H1 (cell line): ENCODE measurements at regions not wholly inside any gene's neighbourhood (a gene's known extent, or its start where the extent isn't known, plus 50 kb on each side); places are given as distances from the start of the nearest gene placed in this dataset.

Experiments used
- CTCF ChIA-PET: fragments of 300-600 bp; sonication (Branson Sonifier 250); formaldehyde crosslinking; loops from one replicate; lab custom pipeline; 2021; ENCODE audit not compliant: partially characterized antibody; lab: Charles Lee
- POLR2A ChIA-PET: fragments of 300-600 bp; sonication (Branson Sonifier 250); formaldehyde crosslinking; loops from one replicate; lab custom pipeline; 2021; ENCODE audit warnings: inconsistent platforms; ENCODE audit not compliant: partially characterized antibody; lab: Charles Lee
- DNase-seq, 2 experiments: peaks; one replicate each; pipeline versions ENCODE4 v3.0.0 to v3.0.0-alpha.2; 2010 to 2022; ENCODE audit warnings: low spot score in 2 of 2, low read depth in 1 of 2, mixed read lengths in 1 of 2
- FAIRE-seq: peaks from 2 replicates; lab custom pipeline; 2011; peaks lifted over from hg19 to GRCh38; lab: Jason Lieb, UNC
- H2AFZ ChIP-seq: 2 replicates; pipeline ENCODE4 v1.8.1; 2012; ENCODE audit warnings: low read length, inconsistent platforms
- H2AK5ac ChIP-seq: 2 replicates; pipeline ENCODE4 v1.6.1; 2013; ENCODE audit warnings: low read depth, low read length
- H2BK120ac ChIP-seq: replicated peaks from 2 replicates; pipeline ENCODE3; 2013; ENCODE audit warnings: low read depth, low read length, inconsistent platforms
- H2BK12ac ChIP-seq: 2 replicates; pipeline ENCODE4 v1.6.1; 2013; ENCODE audit warnings: low read depth, low read length
- H2BK15ac ChIP-seq: 2 replicates; pipeline ENCODE4 v1.6.1; 2013; ENCODE audit warnings: low read length
- H2BK20ac ChIP-seq: 2 replicates; pipeline ENCODE4 v1.6.1; 2013; ENCODE audit warnings: low read length
- H2BK5ac ChIP-seq: 2 replicates; pipeline ENCODE4 v1.6.1; 2013; ENCODE audit warnings: low read depth, low read length
- H3K14ac ChIP-seq: 2 replicates; pipeline ENCODE4 v1.6.1; 2013; ENCODE audit warnings: inconsistent platforms; ENCODE audit not compliant: insufficient read length
- H3K18ac ChIP-seq: 2 replicates; pipeline ENCODE4 v1.6.1; 2013; ENCODE audit warnings: low read length; ENCODE audit errors: extremely low read depth
- H3K23ac ChIP-seq: 2 replicates; pipeline ENCODE4 v1.6.1; 2013; ENCODE audit warnings: inconsistent platforms; ENCODE audit not compliant: insufficient read length
- H3K23me2 ChIP-seq: 2 replicates; pipeline ENCODE4 v1.6.1; 2013; ENCODE audit warnings: low read depth, low read length
- H3K27ac ChIP-seq: 2 replicates; pipeline ENCODE4 v1.6.1; 2011; ENCODE audit warnings: low read depth, low read length, inconsistent platforms
- H3K27me3 ChIP-seq, 4 experiments: replicated peaks in 1 of 4; 1 replicate in 1 of 4; 2 replicates in 3 of 4; pipeline versions ENCODE4 v1.6.1 to v1.8.1; 2011 to 2013; ENCODE audit warnings: low read length in 3 of 4, mild to moderate bottlenecking in 3 of 4, inconsistent platforms in 2 of 4, mixed read lengths in 2 of 4, moderate library complexity in 1 of 4; ENCODE audit not compliant: control insufficient read depth in 3 of 4, insufficient read depth in 3 of 4; ENCODE audit errors: extremely low read depth in 1 of 4
- H3K36me3 ChIP-seq, 4 experiments: 2 replicates each; pipeline versions ENCODE4 v1.6.1 to v1.8.1; 2011 to 2013; ENCODE audit warnings: mild to moderate bottlenecking in 4 of 4, low read length in 3 of 4, moderate library complexity in 2 of 4, control low read depth in 1 of 4, inconsistent platforms in 1 of 4; ENCODE audit not compliant: insufficient read depth in 4 of 4, control insufficient read depth in 2 of 4
- H3K4ac ChIP-seq: replicated peaks from 2 replicates; pipeline ENCODE3; 2013; ENCODE audit warnings: low read length, low read depth, mixed read lengths, inconsistent platforms; ENCODE audit not compliant: insufficient read length
- H3K4me1 ChIP-seq, 4 experiments: replicated peaks in 1 of 4; 1 replicate in 1 of 4; 2 replicates in 3 of 4; pipeline versions ENCODE4 v1.6.1 to v1.8.1; 2011 to 2013; ENCODE audit warnings: low read length in 3 of 4, inconsistent platforms in 2 of 4, mixed read lengths in 1 of 4; ENCODE audit not compliant: insufficient read depth in 4 of 4, control insufficient read depth in 3 of 4
- H3K4me2 ChIP-seq, 2 experiments: 2 replicates each; pipeline versions ENCODE4 v1.6.1 to v1.8.1; 2011 to 2013; ENCODE audit warnings: low read depth in 2 of 2, low read length in 2 of 2, control low read depth in 1 of 2, inconsistent platforms in 1 of 2, mild to moderate bottlenecking in 1 of 2; ENCODE audit not compliant: insufficient read depth in 1 of 2
- H3K4me3 ChIP-seq, 4 experiments: fragments of 200-600, 300-600 bp in 1 of 4; sonication (generic), shearing (Covaris generic), sonication (Bioruptor Twin) in 1 of 4; 2 replicates each; pipeline versions ENCODE4 v1.5.1 to v1.8.1; 2011 to 2016; ENCODE audit warnings: low read length in 4 of 4, low read depth in 3 of 4, control low read depth in 2 of 4, inconsistent platforms in 2 of 4, mild to moderate bottlenecking in 2 of 4, mixed read lengths in 1 of 4, moderate library complexity in 1 of 4; ENCODE audit not compliant: insufficient read depth in 2 of 4; ENCODE audit errors: extremely low read depth in 1 of 4
- H3K56ac ChIP-seq: replicated peaks from 2 replicates; pipeline ENCODE3; 2013; ENCODE audit warnings: low read depth, mild to moderate bottlenecking, mixed read lengths, low read length, inconsistent platforms; ENCODE audit not compliant: insufficient read length
- H3K79me1 ChIP-seq: 2 replicates; pipeline ENCODE4 v1.6.1; 2013; ENCODE audit warnings: low read depth, low read length, control low read depth
- H3K79me2 ChIP-seq, 2 experiments: 2 replicates each; pipeline versions ENCODE4 v1.6.1 to v1.8.1; 2012 to 2013; ENCODE audit warnings: low read length in 2 of 2, mild to moderate bottlenecking in 2 of 2, inconsistent platforms in 1 of 2; ENCODE audit not compliant: insufficient read depth in 2 of 2, control insufficient read depth in 1 of 2
- H3K9ac ChIP-seq, 4 experiments: replicated peaks in 1 of 4; 1 replicate in 1 of 4; 2 replicates in 3 of 4; pipeline versions ENCODE4 v1.6.1 to v1.8.1; 2011 to 2013; ENCODE audit warnings: low read depth in 3 of 4, low read length in 3 of 4, control low read depth in 2 of 4, mild to moderate bottlenecking in 2 of 4, moderate library complexity in 2 of 4, inconsistent platforms in 1 of 4; ENCODE audit errors: extremely low read depth in 1 of 4
- H3K9me3 ChIP-seq, 2 experiments: 2 replicates each; pipeline versions ENCODE4 v1.6.1 to v1.8.1; 2012 to 2013; ENCODE audit warnings: mild to moderate bottlenecking in 2 of 2, moderate library complexity in 2 of 2, control low read depth in 1 of 2, inconsistent platforms in 1 of 2, low read depth in 1 of 2, low read length in 1 of 2, mixed read lengths in 1 of 2; ENCODE audit not compliant: insufficient read depth in 2 of 2
- H4K20me1 ChIP-seq, 2 experiments: replicated peaks in 1 of 2; 2 replicates each; pipeline versions ENCODE3 to v1.8.1; 2011 to 2013; ENCODE audit warnings: inconsistent platforms in 2 of 2, low read length in 2 of 2, mild to moderate bottlenecking in 1 of 2; ENCODE audit not compliant: insufficient read depth in 2 of 2, control insufficient read depth in 1 of 2
- H4K5ac ChIP-seq: 2 replicates; pipeline ENCODE4 v1.6.1; 2013; ENCODE audit warnings: low read length, low read depth, mixed read lengths, inconsistent platforms; ENCODE audit not compliant: insufficient read length
- H4K8ac ChIP-seq: 2 replicates; pipeline ENCODE4 v1.8.0; 2013; ENCODE audit warnings: mild to moderate bottlenecking, moderate library complexity, low read length, inconsistent platforms; ENCODE audit not compliant: insufficient read depth; ENCODE audit errors: extremely low read depth
- H4K91ac ChIP-seq: replicated peaks from 2 replicates; pipeline ENCODE3; 2013; ENCODE audit warnings: low read length, mixed read lengths, inconsistent platforms; ENCODE audit not compliant: insufficient read length
- CBX5 ChIP-seq: fragments of 300-800, 300-1000 bp; sonication (generic); IDR thresholded peaks from 2 replicates; pipeline ENCODE4 v1.7.1; 2016; ENCODE audit warnings: antibody characterized with exemption, low read length, low read depth
- CTBP2 ChIP-seq: IDR thresholded peaks from 2 replicates; pipeline ENCODE4 v1.7.0; 2011; ENCODE audit warnings: borderline replicate concordance, mild to moderate bottlenecking, moderate library complexity, mixed read lengths, low read length; ENCODE audit not compliant: insufficient read depth, insufficient read length
- GTF2F1 ChIP-seq: IDR thresholded peaks from 2 replicates; pipeline ENCODE4 v1.6.1; 2012; ENCODE audit warnings: low read depth, low read length, improper control_type of control experiment, borderline replicate concordance
- KDM4A ChIP-seq: IDR thresholded peaks from one replicate; pipeline ENCODE4 v1.7.1; 2012; ENCODE audit warnings: low read depth, mild to moderate bottlenecking, moderate library complexity, low read length, inconsistent platforms; ENCODE audit not compliant: severe bottlenecking
- RFX5 ChIP-seq: IDR thresholded peaks from 2 replicates; pipeline ENCODE4 v1.6.1; 2011; ENCODE audit warnings: low read depth, low read length, improper control_type of control experiment, borderline replicate concordance
- RNF2 ChIP-seq: fragments of 200-900, 300-1000 bp; sonication (generic); IDR thresholded peaks from 2 replicates; pipeline ENCODE4 v1.7.1; 2016; ENCODE audit warnings: borderline replicate concordance, low read depth, mild to moderate bottlenecking, antibody characterized with exemption, low read length; ENCODE audit not compliant: poor library complexity, severe bottlenecking; ENCODE audit errors: missing control alignments
- SP1 ChIP-seq: IDR thresholded peaks from 2 replicates; pipeline ENCODE4 v1.6.1; 2011; ENCODE audit warnings: low read depth, low read length
- TAF1 ChIP-seq: IDR thresholded peaks from 2 replicates; pipeline ENCODE4 v1.6.1; 2011; ENCODE audit warnings: mild to moderate bottlenecking, low read depth, low read length
- WGBS, 2 experiments: shearing (Covaris generic) in 1 of 2; methylation state at CpG; one replicate each; pipeline versions ENCODE4 v1.1.6 to v1.1.7; 2013 to 2015; ENCODE audit warnings: low lambda C conversion rate in 2 of 2, mixed read lengths in 2 of 2, inconsistent platforms in 1 of 2, low coverage in 1 of 2, missing lambda C conversion rate in 1 of 2; ENCODE audit not compliant: insufficient replicate concordance in 2 of 2, insufficient coverage in 1 of 2, insufficient read length in 1 of 2; ENCODE audit errors: extremely low coverage in 1 of 2, missing lambda C conversion rate in 1 of 2; 5-methylcytosine and 5-hydroxymethylcytosine counted together
- TF ChIP-seq, protein P1 (sequence below): IDR thresholded peaks from 2 replicates; pipeline ENCODE4 v1.6.1; 2011; ENCODE audit warnings: low read length, improper control_type of control experiment

GRCh38 chr12:91240386-91241095, 57.9 kb upstream of the DCN start:
- Histone ChIP-seq H2BK12ac (no peak overlapping the region), H2BK120ac (no peak overlapping the region), H3K14ac (no peak overlapping the region), H4K8ac (no peak overlapping the region), H3K79me1 (no peaks in the 10 kb centered on the region), H3K4me1 (no peaks in the 10 kb centered on the region), H3K4ac (no peak overlapping the region), H3K23me2 (no peaks in the 10 kb centered on the region), H3K18ac (no peak overlapping the region), H2BK15ac (no peak overlapping the region), H4K20me1 (no peaks in the 10 kb centered on the region), H3K36me3 (no peaks in the 10 kb centered on the region), H3K23ac (no peak overlapping the region), H3K4me2 (no peak overlapping the region), H2BK20ac (no peak overlapping the region), H3K79me2 (no peaks in the 10 kb centered on the region), H2BK5ac (no peak overlapping the region), H3K9ac (no peak overlapping the region), H2AK5ac (no peak overlapping the region), H4K91ac (no peak overlapping the region), H2AFZ (no peak overlapping the region), H3K4me3 (no peak overlapping the region), H3K56ac (no peak overlapping the region), H3K27ac (no peak overlapping the region), H4K5ac (no peak overlapping the region), H3K27me3 (no peaks in the 10 kb centered on the region), H3K9me3 (no peaks in the 10 kb centered on the region; a peak in 1 of 4 replicates)
- ChIA-PET CTCF (interaction anchor here (0.6 kb wide), 1 partner anchor 1325 kb away, joined by 3 read pairs; no protein-coding TSS in a partner anchor), POLR2A (no interaction called here)
- WGBS, 2 experiments = 91% methylated on average over 4 of the region's 4 CpGs; no CpG with 5 or more reads in 1 of the 2 experiments
- TF ChIP-seq RNF2 (no peak), TAF1 (no peak), CBX5 (no peak), GTF2F1 (no peak), CTBP2 (no peak), SP1 (no peak), RFX5 (no peak), KDM4A (no peak)
- TF ChIP-seq, protein P1, sequence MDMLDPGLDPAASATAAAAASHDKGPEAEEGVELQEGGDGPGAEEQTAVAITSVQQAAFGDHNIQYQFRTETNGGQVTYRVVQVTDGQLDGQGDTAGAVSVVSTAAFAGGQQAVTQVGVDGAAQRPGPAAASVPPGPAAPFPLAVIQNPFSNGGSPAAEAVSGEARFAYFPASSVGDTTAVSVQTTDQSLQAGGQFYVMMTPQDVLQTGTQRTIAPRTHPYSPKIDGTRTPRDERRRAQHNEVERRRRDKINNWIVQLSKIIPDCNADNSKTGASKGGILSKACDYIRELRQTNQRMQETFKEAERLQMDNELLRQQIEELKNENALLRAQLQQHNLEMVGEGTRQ = no peak
- FAIRE-seq = no peak
- DNase-seq = no peak
